Adipocyte (in vitro differentiated cells): ENCODE measurements at regions not wholly inside any gene's neighbourhood (a gene's known extent, or its start where the extent isn't known, plus 50 kb on each side); places are given as distances from the start of the nearest gene placed in this dataset.
A peak's percentile ranks its signal among the peaks of the same experiment; 100 is the strongest.

Source experiments
- DNase-seq: peaks from one replicate; pipeline ENCODE4 v3.0.0-alpha.2; 2015; ENCODE audit warnings: low read depth
- H3K27me3 ChIP-seq: replicated peaks from 2 replicates; pipeline ENCODE4 v1.7.0; 2013; ENCODE audit warnings: mild to moderate bottlenecking, low read length, moderate library complexity; ENCODE audit not compliant: control insufficient read depth, insufficient read depth
- H3K36me3 ChIP-seq: 2 replicates; pipeline ENCODE4 v1.7.0; 2013; ENCODE audit warnings: low read length, mild to moderate bottlenecking, moderate library complexity; ENCODE audit not compliant: control insufficient read depth, insufficient read depth, severe bottlenecking
- H3K4me1 ChIP-seq: 2 replicates; pipeline ENCODE4 v1.7.0; 2013; ENCODE audit warnings: mild to moderate bottlenecking, low read length, moderate library complexity; ENCODE audit not compliant: control insufficient read depth, insufficient read depth
- H3K4me3 ChIP-seq: 2 replicates; pipeline ENCODE4 v1.7.0; 2013; ENCODE audit warnings: mild to moderate bottlenecking, low read length, moderate library complexity
- H3K9ac ChIP-seq: 2 replicates; pipeline ENCODE4 v1.7.0; 2013; ENCODE audit warnings: mild to moderate bottlenecking, low read length, moderate library complexity
- H3K9me3 ChIP-seq: 2 replicates; pipeline ENCODE4 v1.7.0; 2013; ENCODE audit warnings: mild to moderate bottlenecking, low read length, moderate library complexity; ENCODE audit not compliant: control insufficient read depth

- Histone ChIP-seq H3K36me3 (no peaks in the 10 kb centered on the region), H3K4me3 (no peak overlapping the region), H3K9ac (no peak overlapping the region), H3K9me3 (no peaks in the 10 kb centered on the region), H3K27me3 (no peaks in the 10 kb centered on the region), H3K4me1 (no peaks in the 10 kb centered on the region)
- no peak for DNase-seq
Observed at GRCh38 chr12:127060310-127060847, 1206.6 kb upstream of the TMEM132C start.

- Histone ChIP-seq H3K4me3 (no peak overlapping the region), H3K9me3 (no peaks in the 10 kb centered on the region), H3K36me3 (no peaks in the 10 kb centered on the region), H3K4me1 (no peaks in the 10 kb centered on the region), H3K27me3 (no peaks in the 10 kb centered on the region), H3K9ac (no peak overlapping the region)
- DNase-seq: no peak
Observed at GRCh38 chr12:127060933-127061332, 1206.0 kb upstream of the TMEM132C start.

- no peak for DNase-seq
- Histone ChIP-seq H3K36me3 (no peaks in the 10 kb centered on the region), H3K9ac (no peak overlapping the region), H3K4me1 (no peaks in the 10 kb centered on the region), H3K4me3 (no peak overlapping the region), H3K27me3 (no peaks in the 10 kb centered on the region), H3K9me3 (no peaks in the 10 kb centered on the region)
Observed at GRCh38 chr12:127063339-127064072, 1203.5 kb upstream of the TMEM132C start.

GRCh38 chr12:127064207-127064606, 1202.8 kb upstream of the TMEM132C start:
- Histone ChIP-seq H3K4me3 (no peak overlapping the region), H3K4me1 (no peaks in the 10 kb centered on the region), H3K27me3 (no peaks in the 10 kb centered on the region), H3K9ac (no peak overlapping the region), H3K9me3 (no peaks in the 10 kb centered on the region), H3K36me3 (no peaks in the 10 kb centered on the region)
- no peak for DNase-seq

GRCh38 chr12:127065595-127065994, 1201.4 kb upstream of the TMEM132C start:
- no peak for DNase-seq
- Histone ChIP-seq H3K27me3 (no peaks in the 10 kb centered on the region), H3K4me1 (no peaks in the 10 kb centered on the region), H3K9me3 (no peaks in the 10 kb centered on the region), H3K9ac (no peak overlapping the region), H3K36me3 (no peaks in the 10 kb centered on the region), H3K4me3 (no peak overlapping the region)

- Histone ChIP-seq H3K4me3 (no peak overlapping the region), H3K36me3 (no peaks in the 10 kb centered on the region)
Observed at GRCh38 chr12:127070515-127071157, 1196.3 kb upstream of the TMEM132C start.

GRCh38 chr12:127074161-127074560, 1192.8 kb upstream of the TMEM132C start:
- H3K27me3 ChIP-seq: no peaks in the 10 kb centered on the region
- DNase-seq: no peak
- H3K4me3 ChIP-seq: no peak overlapping the region
- H3K36me3 ChIP-seq: no peaks in the 10 kb centered on the region
- H3K9ac ChIP-seq: no peak overlapping the region
- H3K9me3 ChIP-seq: no peaks in the 10 kb centered on the region
- H3K4me1 ChIP-seq: no peaks in the 10 kb centered on the region

More at GRCh38 chr12:127070515-127071157, 1196.3 kb upstream of the TMEM132C start:
- no peaks in the 10 kb centered on the region for H3K9me3 ChIP-seq
- no peak overlapping the region for H3K9ac ChIP-seq
- H3K4me1 ChIP-seq: no peaks in the 10 kb centered on the region
- H3K27me3 ChIP-seq: no peaks in the 10 kb centered on the region
- DNase-seq: no peak

- Histone ChIP-seq H3K36me3 (no peaks in the 10 kb centered on the region), H3K9me3 (no peaks in the 10 kb centered on the region), H3K27me3 (no peaks in the 10 kb centered on the region), H3K4me3 (no peak overlapping the region), H3K4me1 (no peaks in the 10 kb centered on the region), H3K9ac (no peak overlapping the region)
- DNase-seq: no peak
Observed at GRCh38 chr12:127075981-127076380, 1191.0 kb upstream of the TMEM132C start.

- H3K9me3 ChIP-seq: no peaks in the 10 kb centered on the region
- no peaks in the 10 kb centered on the region for H3K36me3 ChIP-seq
- no peak overlapping the region for H3K4me3 ChIP-seq
- H3K9ac ChIP-seq: no peak overlapping the region
- H3K27me3 ChIP-seq: no peaks in the 10 kb centered on the region
- peaks cover under 1% of the 10 kb centered on the region for H3K4me1 ChIP-seq
- no peak for DNase-seq
Observed at GRCh38 chr12:127077262-127078045, 1189.5 kb upstream of the TMEM132C start.

GRCh38 chr12:127078577-127079350, 1188.2 kb upstream of the TMEM132C start:
- peak; percentile 39 for DNase-seq
- H3K9me3 ChIP-seq: no peaks in the 10 kb centered on the region
- H3K4me3 ChIP-seq: no peak overlapping the region
- H3K9ac ChIP-seq: no peak overlapping the region
- no peaks in the 10 kb centered on the region for H3K27me3 ChIP-seq
- no peaks in the 10 kb centered on the region for H3K36me3 ChIP-seq
- peaks cover 9% of the 10 kb centered on the region for H3K4me1 ChIP-seq
